Activated T-cell treated with anti-CD3 and anti-CD28 coated beads for 48 hours (primary cell): ENCODE measurements at regions not wholly inside any gene's neighbourhood (a gene's known extent, or its start where the extent isn't known, plus 50 kb on each side); places are given as distances from the start of the nearest gene placed in this dataset.
"Not testable (repeated sequence)": the region's sequence is repeated elsewhere in the genome, so short reads cannot be mapped to it uniquely, and the experiment has no call there.

Experiments used
- DNase-seq: peaks from one replicate; pipeline ENCODE4 v3.0.0-alpha.2; 2020; ENCODE audit warnings: low read depth

DNA sequence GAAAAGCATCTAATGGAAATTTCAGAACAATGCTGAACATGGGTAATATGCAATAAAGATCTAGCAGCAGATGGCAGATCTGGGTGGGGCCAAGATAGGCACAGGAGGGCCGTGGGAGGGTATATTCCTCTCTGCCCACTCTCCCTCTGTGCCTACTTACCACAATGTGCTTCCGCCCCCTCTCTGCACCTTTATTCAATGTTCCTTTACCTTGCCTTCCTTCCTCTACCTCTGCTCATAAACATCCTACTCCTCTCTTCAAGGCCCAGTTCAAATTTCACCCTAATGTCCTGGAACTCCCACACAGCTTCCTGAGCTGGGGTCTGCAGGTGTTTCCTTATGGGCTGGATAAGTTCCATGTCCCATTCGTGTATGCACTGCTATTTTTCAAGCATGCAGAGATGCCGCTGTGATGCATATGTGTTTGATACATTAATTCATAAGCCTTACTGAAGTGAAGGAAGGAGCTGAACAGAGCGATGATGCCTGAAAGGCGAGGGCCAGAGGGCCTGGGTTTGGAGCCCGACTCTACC is 65.6 kb upstream of the EDEM3 start:
- DNase-seq = no peak

- no peak for DNase-seq
These were observed 64.0 kb upstream of the EDEM3 start for GRCh38 chr1:184818646-184819045.

DNA sequence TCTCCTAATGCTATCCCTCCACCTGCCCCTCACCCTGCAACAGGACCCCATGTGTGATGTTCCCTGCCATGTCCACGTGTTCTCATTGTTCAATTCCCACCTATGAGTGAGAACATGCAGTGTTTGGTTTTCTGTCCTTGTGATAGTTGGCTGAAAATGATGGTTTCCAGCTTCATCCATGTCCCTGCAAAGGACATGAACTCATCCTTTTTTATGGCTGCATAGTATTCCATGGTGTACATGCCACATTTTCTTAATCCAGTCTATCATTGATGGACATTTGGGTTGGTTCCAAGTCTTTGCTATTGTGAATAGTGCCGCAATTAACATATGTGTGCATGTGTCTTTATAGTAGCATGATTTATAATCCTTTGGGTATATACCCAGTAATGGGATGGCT is 62.3 kb upstream of the EDEM3 start:
- not testable (repeated sequence) for DNase-seq

DNA sequence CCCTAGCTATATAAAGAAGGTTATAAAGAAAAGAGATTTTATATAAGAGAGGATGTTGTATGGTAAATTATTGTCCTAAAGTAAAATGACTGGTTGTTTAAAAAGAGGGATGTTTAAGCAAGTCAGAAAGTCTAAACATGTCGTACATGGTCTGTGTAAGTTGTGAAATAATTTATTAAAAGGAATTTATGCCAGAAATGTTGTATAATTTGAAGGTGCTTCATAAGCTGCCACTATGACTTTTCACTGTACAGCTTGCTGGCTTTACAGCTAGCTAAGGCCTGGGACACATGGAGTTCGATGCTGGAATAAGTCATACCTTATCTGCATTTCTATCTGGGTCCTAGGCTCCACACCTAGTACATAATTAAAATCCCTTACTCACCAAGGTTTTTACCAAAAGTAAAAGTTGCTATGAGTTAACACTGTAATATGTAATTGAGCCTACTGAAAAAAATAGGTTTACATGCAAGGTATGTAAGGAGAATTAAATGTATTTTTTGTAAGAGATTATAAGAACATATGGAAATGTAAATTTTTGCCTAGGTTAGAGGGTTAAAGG is 59.0 kb upstream of the EDEM3 start:
- no peak for DNase-seq

- no peak for DNase-seq
These were observed 56.9 kb upstream of the EDEM3 start for GRCh38 chr1:184811439-184812111.

- no peak for DNase-seq
These were observed 56.2 kb upstream of the EDEM3 start for GRCh38 chr1:184810735-184811343.

- DNase-seq = no peak
These were observed 51.7 kb upstream of the EDEM3 start for GRCh38 chr1:184806296-184806721.

- peak; percentile 69 for DNase-seq
These were observed 51.1 kb upstream of the EDEM3 start for GRCh38 chr1:184805667-184806295.
